Natural killer cell (primary cell): ENCODE measurements at regions not wholly inside any gene's neighbourhood (a gene's known extent, or its start where the extent isn't known, plus 50 kb on each side); places are given as distances from the start of the nearest gene placed in this dataset.

Experiments
- ATAC-seq, 3 donors: fragments of 150-1000 bp in 2 of 3; fragments of 200-7000 bp in 1 of 3; cut with Tn5 transposase; 1 replicate in 1 of 3; 2 replicates in 2 of 3; pipeline ENCODE4 v1.10.0; 2021; ENCODE audit warnings: mild to moderate bottlenecking in 2 of 3, moderate library complexity in 2 of 3
- DNase-seq, 2 donors: peaks; one replicate each; pipeline versions ENCODE4 v3.0.0 to v3.0.0-alpha.2; 2013 to 2021; ENCODE audit warnings: mixed read lengths in 1 of 2
- H3K27ac ChIP-seq: one replicate; pipeline ENCODE4 v1.5.1; 2013; ENCODE audit warnings: mild to moderate bottlenecking, low read length
- H3K27me3 ChIP-seq: one replicate; pipeline ENCODE4 v1.6.1; 2013; ENCODE audit warnings: low read length; ENCODE audit not compliant: control insufficient read depth, insufficient read depth
- H3K36me3 ChIP-seq: one replicate; pipeline ENCODE4 v1.6.1; 2013; ENCODE audit warnings: low read length; ENCODE audit not compliant: control insufficient read depth, insufficient read depth
- H3K4me1 ChIP-seq: one replicate; pipeline ENCODE4 v1.6.1; 2013; ENCODE audit warnings: low read length; ENCODE audit not compliant: control insufficient read depth, insufficient read depth
- H3K4me3 ChIP-seq: one replicate; pipeline ENCODE4 v1.5.1; 2013; ENCODE audit warnings: low read length
- H3K9me3 ChIP-seq: one replicate; pipeline ENCODE4 v1.6.1; 2013; ENCODE audit warnings: low read length; ENCODE audit not compliant: control insufficient read depth, insufficient read depth
- H3K27ac Mint-ChIP-seq, 2 donors: one replicate each; pipeline ENCODE4 v1.8.0; 2022; ENCODE audit warnings: mild to moderate bottlenecking in 2 of 2, mixed read lengths in 2 of 2, moderate library complexity in 1 of 2
- H3K27me3 Mint-ChIP-seq, 2 donors: one replicate each; pipeline ENCODE4 v1.8.0; 2022; ENCODE audit warnings: low read depth in 2 of 2, mixed read lengths in 2 of 2
- H3K36me3 Mint-ChIP-seq: one replicate; pipeline ENCODE4 v1.8.0; 2022; ENCODE audit warnings: mixed read lengths
- H3K4me1 Mint-ChIP-seq, 2 donors: one replicate each; pipeline ENCODE4 v1.8.0; 2022; ENCODE audit warnings: mixed read lengths in 2 of 2
- H3K4me3 Mint-ChIP-seq: one replicate; pipeline ENCODE4 v1.8.0; 2022; ENCODE audit warnings: mild to moderate bottlenecking, moderate library complexity, mixed read lengths
- H3K9me3 Mint-ChIP-seq, 2 donors: one replicate each; pipeline ENCODE4 v1.8.0; 2022; ENCODE audit warnings: mixed read lengths in 2 of 2
- CTCF ChIP-seq: fragments of 200-600 bp; IDR thresholded peaks from one replicate; pipeline ENCODE4 v1.8.0; 2022; ENCODE audit warnings: antibody characterized with exemption
- WGBS: methylation state at CpG from one replicate; pipeline ENCODE4 v1.1.7; 2013; ENCODE audit warnings: missing lambda C conversion rate; ENCODE audit not compliant: insufficient coverage; 5-methylcytosine and 5-hydroxymethylcytosine counted together
- intact Hi-C: fragments of 100-400 bp; cut with micrococcal nuclease; formaldehyde crosslinking; loops from one replicate; pipeline ENCODE4 v1.14.2; 2022

GRCh38 chr1:177424744-177425143 is 254.0 kb downstream of the BRINP2 start:
- H3K4me3 Mint-ChIP-seq: no peak overlapping the region
- H3K9me3 Mint-ChIP-seq: peaks cover 10 to 12% of the 10 kb centered on the region in 2 donors
- no peak overlapping the region for H3K4me3 ChIP-seq
- DNase-seq (no peak), ATAC-seq (no peak)
- H3K4me1 Mint-ChIP-seq: no peaks in the 10 kb centered on the region
- H3K36me3 ChIP-seq: no peaks in the 10 kb centered on the region
- H3K36me3 Mint-ChIP-seq: no peaks in the 10 kb centered on the region
- no peak overlapping the region for H3K27ac ChIP-seq
- H3K27me3 Mint-ChIP-seq: no peaks in the 10 kb centered on the region
- no peak overlapping the region for H3K27ac Mint-ChIP-seq
- intact Hi-C loops: no loop called here
- TF ChIP-seq CTCF: no peak
- no peaks in the 10 kb centered on the region for H3K4me1 ChIP-seq
- no peaks in the 10 kb centered on the region for H3K9me3 ChIP-seq
- no peaks in the 10 kb centered on the region for H3K27me3 ChIP-seq

- ATAC-seq (no peak), DNase-seq (no peak)
- Histone ChIP-seq H3K4me1 (no peaks in the 10 kb centered on the region), H3K27me3 (no peaks in the 10 kb centered on the region), H3K4me3 (no peak overlapping the region), H3K36me3 (no peaks in the 10 kb centered on the region), H3K9me3 (no peaks in the 10 kb centered on the region), H3K27ac (no peak overlapping the region)
- no peaks in the 10 kb centered on the region for H3K27me3 Mint-ChIP-seq
- H3K4me3 Mint-ChIP-seq: no peak overlapping the region
- no peak overlapping the region for H3K27ac Mint-ChIP-seq
- no peaks in the 10 kb centered on the region for H3K4me1 Mint-ChIP-seq
- intact Hi-C loops: no loop called here
- peaks cover 10 to 12% of the 10 kb centered on the region in 2 donors for H3K9me3 Mint-ChIP-seq
- no peaks in the 10 kb centered on the region for H3K36me3 Mint-ChIP-seq
- no peak for TF ChIP-seq CTCF
- 49% methylated on average over 2 of the region's 2 CpGs for WGBS
These were observed 252.3 kb downstream of the BRINP2 start for GRCh38 chr1:177423090-177423489.

GRCh38 chr1:177413982-177414596 is 243.3 kb downstream of the BRINP2 start:
- no peaks in the 10 kb centered on the region for H3K27me3 Mint-ChIP-seq
- H3K4me3 ChIP-seq: no peak overlapping the region
- H3K4me1 Mint-ChIP-seq: no peaks in the 10 kb centered on the region
- H3K27ac ChIP-seq: no peak overlapping the region
- no peaks in the 10 kb centered on the region for H3K4me1 ChIP-seq
- H3K27ac Mint-ChIP-seq: no peak overlapping the region
- intact Hi-C loops: no loop called here
- TF ChIP-seq CTCF: no peak
- DNase-seq: no peak
- H3K9me3 Mint-ChIP-seq: peaks cover 5 to 13% of the 10 kb centered on the region in 2 donors
- H3K9me3 ChIP-seq: no peaks in the 10 kb centered on the region
- ATAC-seq: no peak
- H3K27me3 ChIP-seq: no peaks in the 10 kb centered on the region
- no peaks in the 10 kb centered on the region for H3K36me3 Mint-ChIP-seq
- no peaks in the 10 kb centered on the region for H3K36me3 ChIP-seq
- no peak overlapping the region for H3K4me3 Mint-ChIP-seq
- 77% methylated on average over 3 of the region's 3 CpGs for WGBS

GRCh38 chr1:177411381-177411780 is 240.6 kb downstream of the BRINP2 start:
- WGBS: 73% methylated on average over 3 of the region's 3 CpGs
- no peak for DNase-seq
- ATAC-seq: no peak
- Mint-ChIP-seq H3K36me3 (peaks cover 12% of the 10 kb centered on the region), H3K4me1 (no peaks in the 10 kb centered on the region), H3K27ac (no peak overlapping the region), H3K27me3 (no peaks in the 10 kb centered on the region), H3K4me3 (no peak overlapping the region), H3K9me3 (peaks cover 14 to 21% of the 10 kb centered on the region in 2 donors)
- H3K9me3 ChIP-seq: no peaks in the 10 kb centered on the region
- intact Hi-C loops: no loop called here
- H3K36me3 ChIP-seq: no peaks in the 10 kb centered on the region
- no peaks in the 10 kb centered on the region for H3K4me1 ChIP-seq
- no peak overlapping the region for H3K27ac ChIP-seq
- H3K4me3 ChIP-seq: no peak overlapping the region
- H3K27me3 ChIP-seq: no peaks in the 10 kb centered on the region
- TF ChIP-seq CTCF: no peak
